Inferior parietal cortex (tissue), 1 donor: ENCODE measurements at regions not wholly inside any gene's neighbourhood (a gene's known extent, or its start where the extent isn't known, plus 50 kb on each side); places are given as distances from the start of the nearest gene placed in this dataset.

ENCODE experiments used
- DNase-seq: peaks from one replicate; pipeline ENCODE4 v3.0.0-alpha.2; 2016; ENCODE audit errors: extremely low spot score

DNA sequence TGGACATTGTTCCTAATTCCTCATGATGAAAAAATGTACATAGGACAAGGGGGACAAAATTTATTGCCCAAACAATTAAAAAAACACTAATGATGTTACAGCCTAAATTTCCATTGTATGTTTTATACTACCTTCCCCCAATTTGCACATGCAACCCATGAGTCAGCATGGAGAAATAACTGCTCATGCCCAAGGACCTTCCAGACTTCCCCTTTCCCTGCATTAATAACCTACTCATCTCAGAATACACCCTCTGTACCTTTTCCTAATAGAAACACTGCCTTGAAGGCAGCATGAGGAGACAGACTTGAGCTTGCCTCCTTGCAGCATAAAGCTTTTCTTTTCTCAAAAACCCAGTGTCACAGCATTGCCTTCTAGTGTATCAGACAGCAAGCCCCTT lies 2402.8 kb downstream of the TP53TG3F start:
- no peak for DNase-seq

DNA sequence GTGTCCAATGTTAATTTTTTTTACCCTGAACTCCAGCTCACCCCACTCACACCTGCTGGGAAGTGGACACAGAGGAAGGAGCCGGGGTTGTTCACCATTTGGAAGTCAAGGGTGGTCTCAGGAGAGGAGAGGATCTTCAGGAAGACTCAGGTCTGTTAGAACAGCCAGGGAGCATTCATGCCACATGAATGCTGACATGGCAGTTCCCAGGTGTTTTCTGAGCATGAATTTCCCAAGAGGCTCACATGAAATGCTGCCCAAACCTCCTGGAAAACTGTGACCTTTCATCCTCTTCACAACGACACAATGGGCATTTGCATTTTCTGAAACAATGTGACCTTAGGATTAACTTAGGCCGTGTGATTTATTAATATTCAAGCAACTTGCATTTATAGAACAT lies 2409.2 kb downstream of the TP53TG3F start:
- no peak for DNase-seq

DNA sequence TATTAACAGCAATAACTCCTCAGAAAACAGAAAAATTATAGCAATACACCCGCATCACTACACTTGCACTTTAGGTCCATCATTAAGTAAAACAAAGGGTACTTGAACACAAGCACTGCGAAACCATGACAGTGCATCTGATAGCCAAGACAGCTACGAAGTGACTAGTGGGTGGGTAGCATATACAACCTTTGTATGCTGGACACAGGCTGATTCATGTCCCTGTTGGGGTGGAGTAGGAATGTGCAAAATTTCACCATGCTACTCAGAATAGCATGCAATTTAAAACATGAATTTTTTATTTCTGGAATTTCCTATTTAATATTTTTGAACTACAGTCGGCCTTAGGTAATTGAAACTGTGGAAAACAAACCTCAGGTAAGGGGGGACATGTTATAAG lies 2414.1 kb downstream of the TP53TG3F start:
- DNase-seq = no peak

DNA sequence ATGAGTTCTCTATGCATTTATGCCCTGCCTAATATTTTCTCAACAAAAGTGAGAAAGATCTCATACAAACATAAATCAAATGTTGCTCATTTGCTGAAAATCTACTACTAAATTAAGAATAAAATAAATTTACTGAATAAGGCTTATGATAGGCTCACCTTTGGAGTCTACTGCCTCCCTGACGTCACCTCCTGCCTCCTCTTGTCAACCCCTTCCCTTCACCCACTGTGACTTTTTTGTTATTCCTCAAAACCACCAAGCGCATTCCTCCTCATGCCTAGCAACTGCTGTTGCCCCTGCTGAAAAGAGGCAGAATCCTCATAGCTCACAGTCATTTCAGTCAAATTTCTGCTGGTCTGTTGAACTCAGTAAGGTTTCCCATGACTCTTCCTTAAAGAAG lies 2422.2 kb downstream of the TP53TG3F start:
- no peak for DNase-seq

DNA sequence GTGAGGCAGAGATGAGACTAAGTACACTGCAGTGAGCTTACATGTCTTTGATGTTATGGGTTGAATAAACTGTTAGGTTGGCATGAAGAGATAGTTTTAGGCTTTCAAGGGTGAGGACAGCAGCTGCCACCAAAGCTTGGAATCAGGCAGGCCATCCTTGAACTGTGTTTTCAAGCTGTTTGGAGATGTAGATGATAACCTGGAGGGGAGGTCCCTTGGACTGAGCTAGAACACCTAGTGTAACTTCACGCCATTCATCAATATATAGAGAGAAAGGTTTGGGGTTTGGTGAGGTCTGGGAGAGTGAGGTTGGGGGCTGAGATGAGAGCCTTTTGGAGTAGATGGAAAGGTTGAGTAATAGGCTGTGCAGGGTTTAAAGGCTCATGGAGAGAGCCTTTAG lies 2447.0 kb downstream of the TP53TG3F start:
- no peak for DNase-seq

DNA sequence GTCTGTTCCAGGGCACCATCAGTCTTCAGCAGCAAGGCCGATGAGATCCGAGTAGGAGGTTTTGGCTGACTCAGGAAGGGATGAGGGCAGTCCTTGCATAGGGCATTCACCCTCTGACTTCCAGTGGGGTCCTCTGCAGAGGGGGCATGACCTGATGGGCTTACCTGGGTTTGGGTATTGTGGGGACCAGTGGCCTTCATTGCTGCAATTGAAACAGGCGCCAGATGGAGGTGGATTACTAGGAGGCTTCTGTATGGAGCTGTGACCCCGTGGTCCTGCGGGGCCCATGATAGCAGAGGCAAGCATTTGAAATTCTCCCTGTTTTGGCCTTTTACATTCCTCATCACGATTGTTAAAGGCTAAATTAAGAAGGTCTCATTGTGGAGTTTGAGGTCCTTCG lies 2448.7 kb downstream of the TP53TG3F start:
- DNase-seq = no peak

DNA sequence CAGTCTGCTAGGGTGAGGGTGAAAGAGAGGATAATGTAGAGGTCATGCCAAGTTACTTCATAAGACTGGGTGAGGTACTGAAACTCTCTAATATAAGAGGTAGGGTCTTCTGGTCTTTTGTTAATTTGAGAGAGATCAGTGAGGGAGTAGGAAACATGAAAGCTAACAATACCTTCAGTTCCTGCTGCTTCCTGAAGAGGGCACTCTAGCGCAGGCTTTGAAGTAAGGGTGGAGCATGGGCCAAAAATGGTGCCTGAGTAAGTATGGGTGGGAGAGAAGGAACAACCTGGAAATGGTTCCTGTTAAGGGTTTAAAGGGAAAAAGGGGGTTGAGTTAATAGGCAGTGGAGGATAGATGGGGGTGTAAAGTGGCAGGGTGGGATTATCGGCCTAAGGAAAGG lies 2449.5 kb downstream of the TP53TG3F start:
- no peak for DNase-seq

DNA sequence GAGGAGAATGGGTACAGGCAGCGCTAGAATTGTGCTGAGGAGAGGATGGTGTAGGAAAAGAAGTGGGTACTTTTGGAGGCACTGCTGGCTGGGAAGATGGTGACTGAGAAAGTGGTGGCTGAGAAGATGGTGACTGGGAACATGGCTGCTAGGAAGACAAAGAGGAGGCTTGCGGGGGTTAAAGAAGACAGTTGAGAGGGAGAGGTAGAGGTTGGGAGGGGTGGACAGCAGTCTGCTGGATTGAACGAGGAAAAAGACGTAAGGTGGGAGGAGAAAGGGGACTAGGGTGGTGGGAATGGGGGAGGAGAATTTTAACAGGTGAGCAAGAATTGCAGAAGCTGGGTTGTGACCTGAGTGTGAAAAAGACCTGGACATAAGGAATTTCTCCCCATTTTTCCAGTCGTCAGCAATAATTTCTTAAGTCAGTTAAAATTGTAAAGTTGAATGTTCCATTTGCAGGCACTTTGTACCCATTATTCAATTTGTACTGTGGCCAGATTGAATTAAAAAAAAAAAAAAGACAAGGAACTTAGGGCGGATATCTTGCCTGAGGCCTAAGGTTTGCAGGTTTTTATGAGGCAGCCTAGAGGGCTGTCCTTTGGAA lies 2450.0 kb downstream of the TP53TG3F start:
- no peak for DNase-seq

DNA sequence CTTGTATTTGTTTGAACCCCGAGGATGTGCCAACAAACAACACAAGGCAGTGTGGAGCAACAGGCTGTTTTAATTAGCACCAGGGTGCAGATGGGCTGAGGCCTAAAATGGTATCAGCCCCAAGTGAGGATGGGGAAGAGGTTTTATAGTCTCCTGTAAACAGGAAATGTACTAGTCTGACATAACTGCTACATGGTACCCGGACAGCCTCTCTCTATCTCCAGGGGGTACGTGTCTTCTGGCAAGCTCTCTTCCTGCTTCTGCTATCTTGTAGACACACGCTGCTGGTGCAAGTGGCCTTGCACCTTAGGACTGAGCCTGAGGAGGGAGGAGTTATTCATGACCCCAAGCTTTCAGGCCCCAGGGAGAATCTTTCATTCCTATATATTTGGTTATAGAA lies 2451.0 kb downstream of the TP53TG3F start:
- no peak for DNase-seq

DNA sequence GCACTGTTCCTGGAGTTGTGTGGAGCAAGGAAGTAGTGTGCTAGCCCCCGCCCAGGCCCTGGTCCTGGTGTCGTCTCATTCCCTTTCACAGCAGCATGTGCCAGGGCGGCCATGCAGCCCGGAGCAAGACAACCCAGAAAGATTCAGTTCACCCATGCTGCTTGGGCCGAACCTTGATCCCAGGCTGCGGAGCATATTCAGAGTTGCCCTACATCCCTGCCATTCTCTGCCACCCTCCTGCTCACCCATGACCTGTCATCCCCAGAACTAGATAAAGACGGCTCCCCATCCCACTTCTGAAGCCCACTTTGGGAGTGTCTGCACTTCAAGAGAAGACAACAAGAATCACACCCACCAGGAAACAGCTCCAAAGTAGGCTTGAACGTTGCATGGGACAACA lies 2452.5 kb downstream of the TP53TG3F start:
- no peak for DNase-seq

DNA sequence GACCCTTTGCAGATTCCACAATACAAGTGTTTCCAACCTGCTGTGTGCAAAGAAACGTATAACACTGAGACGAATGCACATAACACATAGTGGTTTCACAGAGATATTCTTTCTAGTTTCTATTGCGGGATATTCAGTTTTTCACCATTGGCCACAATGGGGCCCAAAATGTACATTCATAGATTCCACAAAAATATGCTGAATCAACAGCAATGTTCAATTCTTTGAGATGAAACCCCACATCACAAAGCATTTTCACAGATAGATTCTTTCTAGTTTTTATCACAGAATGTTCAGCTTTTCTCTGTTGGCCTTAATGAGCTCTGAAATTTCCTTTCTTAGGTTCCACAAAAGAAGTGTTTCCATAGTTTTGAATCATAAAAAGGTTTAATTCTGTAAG lies 2472.3 kb downstream of the TP53TG3F start:
- DNase-seq = no peak
